ENCODE measurements at regions not wholly inside any gene's neighbourhood (a gene's known extent, or its start where the extent isn't known, plus 50 kb on each side); places are given as distances from the start of the nearest gene placed in this dataset.

GRCh38 chr2:82317012-82317411 lies 2012.5 kb upstream of the LRRTM1 start:
- TF ChIP-seq POLR2AphosphoS5 (IDR thresholded peaks at IDR 0.05; ENCODE audit: borderline replicate concordance, low read depth, low read length), result no peak
- TF ChIP-seq EZH2 (IDR thresholded peaks at IDR 0.05), result no peak

All from SK-N-MC (cell line).